22Rv1 (cell line): ENCODE measurements at regions not wholly inside any gene's neighbourhood (a gene's known extent, or its start where the extent isn't known, plus 50 kb on each side); places are given as distances from the start of the nearest gene placed in this dataset.

Experiments
- H3K27ac ChIP-seq: fragments of 450-650 bp; 2 replicates; pipeline ENCODE4 v1.5.1; 2017
- CTCF ChIP-seq: fragments of 450-650 bp; IDR thresholded peaks from 2 replicates; pipeline ENCODE4 v1.5.1; 2017; ENCODE audit warnings: mild to moderate bottlenecking
- ZFX ChIP-seq: fragments of 450-650 bp; IDR thresholded peaks from 2 replicates; pipeline ENCODE4 v1.6.1; 2017; ENCODE audit warnings: antibody characterized with exemption, borderline replicate concordance

DNA sequence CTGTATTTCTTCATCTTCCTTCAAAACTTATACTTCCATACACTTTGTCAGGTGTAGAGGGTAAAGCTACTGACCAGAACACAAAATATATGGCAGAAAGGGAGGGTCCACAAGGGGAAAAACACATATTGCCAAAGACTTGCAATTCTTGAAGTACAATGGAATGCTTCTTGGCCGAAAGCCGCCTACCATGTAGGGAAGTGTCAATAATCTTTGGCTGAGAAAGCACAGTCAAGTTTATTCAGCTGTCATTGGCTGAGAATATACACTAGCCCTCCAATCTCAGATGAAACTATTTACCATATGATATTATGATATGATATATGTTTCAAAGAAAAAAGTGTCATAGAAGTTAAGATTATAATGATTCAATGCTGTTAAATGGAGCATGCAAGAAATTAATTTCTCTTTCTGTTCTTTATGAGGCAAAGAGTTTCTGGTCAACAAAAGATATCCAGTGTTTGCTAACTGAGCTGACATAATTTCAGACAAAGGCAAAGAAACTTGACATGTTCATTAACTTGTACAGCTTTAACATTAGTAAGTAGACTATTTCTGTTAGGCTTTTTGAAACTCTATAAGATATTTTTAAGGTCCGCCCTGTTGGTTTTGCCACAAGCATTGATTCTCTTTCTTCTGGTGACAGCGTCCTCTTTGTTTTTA is 89.0 kb upstream of the LPP start:
- no peak overlapping the region for H3K27ac ChIP-seq
- TF ChIP-seq CTCF (no peak), ZFX (no peak)

- TF ChIP-seq ZFX (no peak), CTCF (no peak)
- no peak overlapping the region for H3K27ac ChIP-seq
Observed at GRCh38 chr3:188066141-188066540, 87.8 kb upstream of the LPP start.

DNA sequence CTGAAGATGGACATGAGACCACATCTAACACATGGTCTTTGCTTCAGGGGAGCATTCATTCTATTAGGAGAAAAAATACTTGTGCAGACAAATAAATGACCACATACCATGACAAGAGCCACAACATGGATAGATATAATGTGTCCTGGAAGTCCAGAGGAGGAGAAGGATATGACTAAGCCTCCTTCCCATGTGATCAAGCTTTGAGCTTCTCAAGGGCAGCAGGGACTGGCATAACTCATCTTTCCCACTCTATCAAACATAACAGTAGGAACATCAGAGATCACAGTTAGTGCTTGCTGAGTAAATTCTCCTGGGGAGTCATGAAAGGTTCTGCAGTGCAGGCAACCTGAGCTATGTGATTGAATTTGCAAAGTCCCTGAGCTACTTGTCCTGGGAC is 86.0 kb upstream of the LPP start:
- H3K27ac ChIP-seq: no peak overlapping the region
- no peak for TF ChIP-seq ZFX
- no peak for TF ChIP-seq CTCF

- no peak overlapping the region for H3K27ac ChIP-seq
- TF ChIP-seq CTCF: no peak
- TF ChIP-seq ZFX: no peak
Observed at GRCh38 chr3:188068342-188068741, 85.6 kb upstream of the LPP start.

DNA sequence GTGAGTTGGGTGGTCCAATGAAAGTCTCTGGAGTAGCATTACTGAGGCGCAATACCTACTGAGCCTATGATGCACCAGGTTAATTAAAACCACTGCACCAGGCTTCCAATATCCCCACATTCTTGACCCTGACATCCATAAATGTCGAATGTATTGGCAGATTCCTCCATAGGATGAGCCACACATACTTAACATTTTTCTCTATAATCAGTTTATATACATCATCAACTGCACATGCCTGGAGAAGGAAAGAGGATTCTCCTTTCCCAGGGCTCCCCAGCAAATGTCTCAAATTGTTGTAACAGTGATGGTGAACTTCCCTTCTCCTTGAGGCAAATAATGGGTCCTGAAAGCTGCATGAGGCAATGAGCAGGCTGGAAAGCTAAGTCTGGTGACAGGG is 82.3 kb upstream of the LPP start:
- H3K27ac ChIP-seq: no peak overlapping the region
- TF ChIP-seq ZFX (no peak), CTCF (no peak)

GRCh38 chr3:188076176-188076575 is 77.8 kb upstream of the LPP start:
- no peak for TF ChIP-seq CTCF
- no peak for TF ChIP-seq ZFX
- no peak overlapping the region for H3K27ac ChIP-seq

- TF ChIP-seq CTCF (no peak), ZFX (no peak)
- no peak overlapping the region for H3K27ac ChIP-seq
Observed at GRCh38 chr3:188077160-188077799, 76.7 kb upstream of the LPP start.
